Effector memory CD8-positive, alpha-beta T cell (primary cell): ENCODE measurements at regions not wholly inside any gene's neighbourhood (a gene's known extent, or its start where the extent isn't known, plus 50 kb on each side); places are given as distances from the start of the nearest gene placed in this dataset.

Experiments used
- ATAC-seq: fragments of 150-1000 bp; cut with Tn5 transposase; replicated peaks from 2 replicates; pipeline ENCODE4 v1.10.0; 2021; ENCODE audit warnings: mild to moderate bottlenecking, moderate library complexity
- DNase-seq, 3 experiments: peaks; one replicate each; pipeline ENCODE4 v3.0.0; 2021
- H3K27ac Mint-ChIP-seq, 2 donors: one replicate each; pipeline ENCODE4 v1.8.0; 2022; ENCODE audit warnings: mild to moderate bottlenecking in 2 of 2, mixed read lengths in 2 of 2, moderate library complexity in 2 of 2
- H3K27me3 Mint-ChIP-seq, 2 donors: one replicate each; pipeline ENCODE4 v1.8.0; 2022; ENCODE audit warnings: mixed read lengths in 2 of 2
- H3K36me3 Mint-ChIP-seq: one replicate; pipeline ENCODE4 v1.8.0; 2022; ENCODE audit warnings: mild to moderate bottlenecking, moderate library complexity, mixed read lengths; ENCODE audit not compliant: insufficient read depth
- H3K4me1 Mint-ChIP-seq, 2 donors: one replicate each; pipeline ENCODE4 v1.8.0; 2022; ENCODE audit warnings: low read depth in 2 of 2, mixed read lengths in 2 of 2
- H3K4me3 Mint-ChIP-seq, 2 donors: one replicate each; pipeline ENCODE4 v1.8.0; 2022; ENCODE audit warnings: mild to moderate bottlenecking in 2 of 2, mixed read lengths in 2 of 2, moderate library complexity in 2 of 2
- H3K9me3 Mint-ChIP-seq, 2 donors: one replicate each; pipeline ENCODE4 v1.8.0; 2022; ENCODE audit warnings: mixed read lengths in 2 of 2

GRCh38 chr9:7415836-7416235 is 383.7 kb downstream of the DMAC1 start:
- no peak for DNase-seq
- H3K36me3 Mint-ChIP-seq = no peaks in the 10 kb centered on the region
- H3K27me3 Mint-ChIP-seq = peaks cover 4 to 8% of the 10 kb centered on the region in 2 donors
- ATAC-seq = no peak
- H3K9me3 Mint-ChIP-seq = peaks cover 0 to 7% of the 10 kb centered on the region in 2 donors
- H3K4me1 Mint-ChIP-seq = no peaks in the 10 kb centered on the region
- no peak overlapping the region for H3K4me3 Mint-ChIP-seq
- H3K27ac Mint-ChIP-seq = no peak overlapping the region

- ATAC-seq = no peak
- Mint-ChIP-seq H3K27me3 (peaks cover 0 to 26% of the 10 kb centered on the region in 2 donors), H3K4me1 (no peaks in the 10 kb centered on the region), H3K4me3 (no peak overlapping the region), H3K27ac (no peak overlapping the region), H3K9me3 (no peaks in the 10 kb centered on the region), H3K36me3 (peaks cover 2% of the 10 kb centered on the region)
- DNase-seq = no peak
Observed at GRCh38 chr9:7408845-7409244, 390.7 kb downstream of the DMAC1 start.

- no peak for DNase-seq
- Mint-ChIP-seq H3K36me3 (peaks cover 2% of the 10 kb centered on the region), H3K27ac (no peak overlapping the region), H3K27me3 (peaks cover 0 to 26% of the 10 kb centered on the region in 2 donors), H3K4me1 (no peaks in the 10 kb centered on the region), H3K4me3 (no peak overlapping the region), H3K9me3 (no peaks in the 10 kb centered on the region)
- no peak for ATAC-seq
Observed at GRCh38 chr9:7407246-7407645, 392.3 kb downstream of the DMAC1 start.

GRCh38 chr9:7405924-7406604 is 393.5 kb downstream of the DMAC1 start:
- Mint-ChIP-seq H3K4me1 (no peaks in the 10 kb centered on the region), H3K27me3 (peaks cover 0 to 26% of the 10 kb centered on the region in 2 donors), H3K27ac (no peak overlapping the region), H3K9me3 (no peaks in the 10 kb centered on the region), H3K36me3 (peaks cover 2% of the 10 kb centered on the region), H3K4me3 (no peak overlapping the region)
- ATAC-seq (no peak), DNase-seq (no peak)

GRCh38 chr9:7403839-7404487 is 395.6 kb downstream of the DMAC1 start:
- DNase-seq (no peak), ATAC-seq (no peak)
- H3K36me3 Mint-ChIP-seq = peaks cover 2% of the 10 kb centered on the region
- no peak overlapping the region for H3K27ac Mint-ChIP-seq
- no peaks in the 10 kb centered on the region for H3K9me3 Mint-ChIP-seq
- no peak overlapping the region for H3K4me3 Mint-ChIP-seq
- H3K4me1 Mint-ChIP-seq = no peaks in the 10 kb centered on the region
- H3K27me3 Mint-ChIP-seq = peaks cover 0 to 33% of the 10 kb centered on the region in 2 donors

GRCh38 chr9:7403028-7403389 is 396.6 kb downstream of the DMAC1 start:
- Mint-ChIP-seq H3K36me3 (peaks cover 2% of the 10 kb centered on the region), H3K4me1 (no peaks in the 10 kb centered on the region), H3K9me3 (no peaks in the 10 kb centered on the region), H3K27me3 (peaks cover 0 to 33% of the 10 kb centered on the region in 2 donors), H3K4me3 (no peak overlapping the region), H3K27ac (no peak overlapping the region)
- ATAC-seq = no peak
- no peak for DNase-seq

GRCh38 chr9:7402334-7403027 is 397.1 kb downstream of the DMAC1 start:
- no peaks in the 10 kb centered on the region for H3K9me3 Mint-ChIP-seq
- peaks cover 0 to 31% of the 10 kb centered on the region in 2 donors for H3K27me3 Mint-ChIP-seq
- no peak overlapping the region for H3K27ac Mint-ChIP-seq
- ATAC-seq = no peak
- H3K36me3 Mint-ChIP-seq = no peaks in the 10 kb centered on the region
- H3K4me3 Mint-ChIP-seq = no peak overlapping the region
- no peak for DNase-seq
- no peaks in the 10 kb centered on the region for H3K4me1 Mint-ChIP-seq

- Mint-ChIP-seq H3K27me3 (peaks cover 0 to 26% of the 10 kb centered on the region in 2 donors), H3K27ac (no peak overlapping the region), H3K36me3 (no peaks in the 10 kb centered on the region), H3K9me3 (no peaks in the 10 kb centered on the region), H3K4me1 (no peaks in the 10 kb centered on the region), H3K4me3 (no peak overlapping the region)
- ATAC-seq (no peak), DNase-seq (no peak)
Observed at GRCh38 chr9:7401116-7401515, 398.5 kb downstream of the DMAC1 start.

GRCh38 chr9:7394002-7394774 is 405.4 kb downstream of the DMAC1 start:
- no peak for DNase-seq
- no peak overlapping the region for H3K4me3 Mint-ChIP-seq
- H3K9me3 Mint-ChIP-seq = no peaks in the 10 kb centered on the region
- H3K27me3 Mint-ChIP-seq = peaks cover 0 to 14% of the 10 kb centered on the region in 2 donors
- H3K27ac Mint-ChIP-seq = no peak overlapping the region
- no peak for ATAC-seq
- no peaks in the 10 kb centered on the region for H3K4me1 Mint-ChIP-seq
- no peaks in the 10 kb centered on the region for H3K36me3 Mint-ChIP-seq

- no peaks in the 10 kb centered on the region for H3K4me1 Mint-ChIP-seq
- H3K36me3 Mint-ChIP-seq = no peaks in the 10 kb centered on the region
Observed at GRCh38 chr9:7392148-7392547, 407.4 kb downstream of the DMAC1 start.

GRCh38 chr9:7388755-7389154 is 410.8 kb downstream of the DMAC1 start:
- H3K9me3 Mint-ChIP-seq = no peaks in the 10 kb centered on the region
- H3K36me3 Mint-ChIP-seq = no peaks in the 10 kb centered on the region
- H3K27ac Mint-ChIP-seq = no peak overlapping the region
- ATAC-seq = no peak
- no peaks in the 10 kb centered on the region for H3K4me1 Mint-ChIP-seq
- H3K27me3 Mint-ChIP-seq = peaks cover 0 to 8% of the 10 kb centered on the region in 2 donors
- DNase-seq = no peak
- H3K4me3 Mint-ChIP-seq = no peak overlapping the region

More at GRCh38 chr9:7392148-7392547, 407.4 kb downstream of the DMAC1 start:
- no peaks in the 10 kb centered on the region for H3K9me3 Mint-ChIP-seq
- H3K27me3 Mint-ChIP-seq = peaks cover 0 to 20% of the 10 kb centered on the region in 2 donors
- ATAC-seq (no peak), DNase-seq (no peak)
- H3K4me3 Mint-ChIP-seq = no peak overlapping the region
- no peak overlapping the region for H3K27ac Mint-ChIP-seq

- Mint-ChIP-seq H3K9me3 (no peaks in the 10 kb centered on the region), H3K4me1 (no peaks in the 10 kb centered on the region), H3K27ac (no peak overlapping the region), H3K27me3 (peaks cover 0 to 8% of the 10 kb centered on the region in 2 donors), H3K4me3 (no peak overlapping the region), H3K36me3 (no peaks in the 10 kb centered on the region)
- DNase-seq (no peak), ATAC-seq (no peak)
Observed at GRCh38 chr9:7387840-7388239, 411.7 kb downstream of the DMAC1 start.

- Mint-ChIP-seq H3K27ac (no peak overlapping the region), H3K4me1 (no peaks in the 10 kb centered on the region), H3K9me3 (no peaks in the 10 kb centered on the region), H3K27me3 (peaks cover 0 to 1% of the 10 kb centered on the region in 2 donors), H3K4me3 (no peak overlapping the region), H3K36me3 (no peaks in the 10 kb centered on the region)
- ATAC-seq = no peak
- DNase-seq = no peak
Observed at GRCh38 chr9:7382304-7382703, 417.3 kb downstream of the DMAC1 start.
